ENCODE measurements at regions not wholly inside any gene's neighbourhood (a gene's known extent, or its start where the extent isn't known, plus 50 kb on each side); places are given as distances from the start of the nearest gene placed in this dataset.

DNA sequence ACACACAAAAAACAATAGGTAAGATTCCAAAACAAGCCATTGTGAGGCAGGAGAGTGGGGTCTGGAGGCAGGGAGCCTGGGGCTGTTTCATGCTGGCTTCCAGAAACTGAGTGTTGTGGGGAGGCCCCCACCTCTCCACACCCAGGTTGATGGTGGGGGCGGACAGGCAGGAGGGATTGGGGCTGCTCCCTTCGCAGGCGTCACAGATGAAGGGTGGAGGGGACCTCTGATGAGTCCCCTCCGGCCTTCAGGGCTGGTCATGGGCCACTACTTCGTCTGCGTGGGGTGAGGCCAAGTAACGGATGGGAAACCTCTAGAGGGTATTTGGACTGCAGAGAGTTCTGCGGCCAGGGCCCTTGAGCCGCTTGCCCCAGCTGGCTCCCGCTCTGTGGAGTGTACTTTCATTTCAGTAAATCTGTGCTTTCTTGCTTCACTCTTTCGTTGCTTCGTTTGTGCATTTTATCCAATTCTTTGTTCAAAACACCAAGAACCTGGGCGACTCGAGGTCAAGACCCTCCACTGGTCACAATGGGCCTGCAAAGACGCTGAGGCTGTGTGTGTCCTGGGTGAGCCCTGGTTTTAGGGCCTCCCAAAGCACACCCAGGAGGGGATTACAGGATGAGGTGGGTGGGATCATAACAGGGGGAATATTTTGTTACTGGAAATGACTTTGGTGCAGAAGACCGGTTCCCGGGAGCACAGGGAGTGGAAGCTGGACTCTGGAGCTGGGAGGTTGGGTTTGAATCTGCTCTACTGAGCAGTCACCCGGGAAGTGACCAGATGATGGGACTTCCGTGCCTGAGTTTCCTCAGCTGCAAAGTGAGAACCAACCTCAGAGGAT, 83.7 kb upstream of the ADRA2C start:
- Mint-ChIP-seq H3K36me3 (no peaks in the 10 kb centered on the region), H3K4me1 (peaks cover 3% of the 10 kb centered on the region), H3K27me3 (ENCODE audit: insufficient read depth, low read depth) (peaks cover 11% of the 10 kb centered on the region), H3K4me3 (no peak overlapping the region), H3K9me3 (peaks cover 3% of the 10 kb centered on the region), H3K27ac (peak overlapping the region; percentile 76)
- Histone ChIP-seq H3K4me3 (no peak overlapping the region), H3K4me1 (no peaks in the 10 kb centered on the region), H3K79me2 (ENCODE audit: low read depth) (no peaks in the 10 kb centered on the region), H3K36me3 (no peaks in the 10 kb centered on the region), H2AFZ (replicated peaks) (no peak overlapping the region), H3K9ac (no peak overlapping the region), H4K20me1 (ENCODE audit: low read depth) (no peaks in the 10 kb centered on the region), H3K27ac (no peak overlapping the region), H3F3A (ENCODE audit: low read depth) (no peaks in the 10 kb centered on the region), H3K4me2 (no peak overlapping the region), H3K9me3 (ENCODE audit: low read depth) (no peaks in the 10 kb centered on the region), H3K27me3 (no peaks in the 10 kb centered on the region)
- TF ChIP-seq EZH2phosphoT487 (IDR thresholded peaks at IDR 0.05), result no peak
- no peak for TF ChIP-seq CTCF (IDR thresholded peaks at IDR 0.05)
- TF ChIP-seq EZH2 (IDR thresholded peaks at IDR 0.05), result no peak
- DNase-seq (ENCODE audit: low spot score), result no peak

DNA sequence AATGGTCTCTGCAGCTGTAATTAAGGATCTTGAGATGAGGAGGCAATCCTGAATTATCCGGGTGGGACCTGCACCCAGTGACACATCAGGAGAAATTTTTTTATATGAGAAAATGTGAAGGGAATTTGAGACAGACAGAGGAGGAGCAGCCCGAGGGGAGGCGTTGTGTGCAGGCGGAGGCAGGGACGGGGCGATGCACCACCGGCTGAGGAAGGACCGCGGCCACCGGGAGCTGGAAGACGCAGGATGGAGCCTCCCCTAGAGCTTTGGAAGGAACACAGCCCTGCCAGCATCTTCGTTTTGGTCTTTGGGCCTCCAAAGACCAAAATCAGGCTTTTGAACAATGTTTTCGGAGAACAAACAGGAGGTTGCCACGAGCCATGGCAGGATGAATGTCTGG, 85.0 kb upstream of the ADRA2C start:
- H3K4me3 ChIP-seq, result no peak overlapping the region
- TF ChIP-seq EZH2 (IDR thresholded peaks at IDR 0.05) (no peak), EZH2phosphoT487 (IDR thresholded peaks at IDR 0.05) (no peak), CTCF (IDR thresholded peaks at IDR 0.05) (no peak)
- H3K27ac ChIP-seq, result no peak overlapping the region
- H3K9ac ChIP-seq, result no peak overlapping the region
- H3F3A ChIP-seq (ENCODE audit: low read depth), result no peaks in the 10 kb centered on the region
- H3K4me1 ChIP-seq, result no peaks in the 10 kb centered on the region
- H3K36me3 ChIP-seq, result no peaks in the 10 kb centered on the region
- Mint-ChIP-seq H3K27me3 (ENCODE audit: insufficient read depth, low read depth) (peaks cover 13% of the 10 kb centered on the region), H3K4me1 (peaks cover 15% of the 10 kb centered on the region), H3K4me3 (no peak overlapping the region), H3K36me3 (no peaks in the 10 kb centered on the region), H3K9me3 (peaks cover 3% of the 10 kb centered on the region), H3K27ac (no peak overlapping the region)
- H3K27me3 ChIP-seq, result no peaks in the 10 kb centered on the region
- H3K79me2 ChIP-seq (ENCODE audit: low read depth), result no peaks in the 10 kb centered on the region
- H4K20me1 ChIP-seq (ENCODE audit: low read depth), result no peaks in the 10 kb centered on the region
- no peak overlapping the region for H2AFZ ChIP-seq (replicated peaks)
- H3K4me2 ChIP-seq, result no peak overlapping the region
- H3K9me3 ChIP-seq (ENCODE audit: low read depth), result no peaks in the 10 kb centered on the region
- DNase-seq (ENCODE audit: low spot score), result no peak

DNA sequence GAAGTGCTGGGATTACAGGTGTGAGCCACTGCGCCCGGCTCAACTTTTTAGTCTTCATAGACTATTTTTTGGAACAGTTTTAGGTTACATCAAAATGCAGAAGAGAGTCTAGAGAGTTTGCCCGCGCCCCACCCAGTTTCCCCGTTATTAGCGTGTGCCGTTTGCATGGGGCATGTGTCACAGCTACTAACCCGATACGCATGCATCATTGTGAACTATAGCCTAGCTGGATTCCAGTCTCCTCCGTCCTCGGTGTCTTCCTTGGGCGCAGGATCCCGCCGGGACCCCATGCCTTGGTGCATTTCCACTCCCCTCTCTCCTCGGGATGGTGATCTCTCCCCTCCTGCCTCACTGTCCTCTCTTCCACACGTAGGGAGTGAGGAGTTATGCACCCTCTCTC, 85.5 kb upstream of the ADRA2C start:
- no peak for TF ChIP-seq CTCF (IDR thresholded peaks at IDR 0.05)
- TF ChIP-seq EZH2 (IDR thresholded peaks at IDR 0.05), result no peak
- TF ChIP-seq EZH2phosphoT487 (IDR thresholded peaks at IDR 0.05), result no peak
- Histone ChIP-seq H3K4me3 (no peak overlapping the region), H3K27me3 (no peaks in the 10 kb centered on the region), H2AFZ (replicated peaks) (no peak overlapping the region), H3F3A (ENCODE audit: low read depth) (no peaks in the 10 kb centered on the region), H3K36me3 (no peaks in the 10 kb centered on the region), H3K9ac (no peak overlapping the region), H3K27ac (no peak overlapping the region), H3K9me3 (ENCODE audit: low read depth) (no peaks in the 10 kb centered on the region), H3K79me2 (ENCODE audit: low read depth) (no peaks in the 10 kb centered on the region), H3K4me2 (no peak overlapping the region), H4K20me1 (ENCODE audit: low read depth) (no peaks in the 10 kb centered on the region), H3K4me1 (no peaks in the 10 kb centered on the region)
- Mint-ChIP-seq H3K4me1 (peaks cover 17% of the 10 kb centered on the region), H3K9me3 (peaks cover 3% of the 10 kb centered on the region), H3K27ac (no peak overlapping the region), H3K4me3 (no peak overlapping the region), H3K27me3 (ENCODE audit: insufficient read depth, low read depth) (peaks cover 13% of the 10 kb centered on the region), H3K36me3 (no peaks in the 10 kb centered on the region)
- no peak for DNase-seq (ENCODE audit: low spot score)
